Panc1 (cell line): ENCODE measurements at regions not wholly inside any gene's neighbourhood (a gene's known extent, or its start where the extent isn't known, plus 50 kb on each side); places are given as distances from the start of the nearest gene placed in this dataset.

ENCODE experiments used
- ATAC-seq: fragments of 200-7000 bp; cut with Tn5 transposase; 2 replicates; pipeline ENCODE4 v1.9.1; 2020; ENCODE audit warnings: mild to moderate bottlenecking, moderate library complexity
- BruUV-seq: library from RNA; stranded (reverse); fragments of 400-500 nt; replicated peaks from 2 replicates; lab custom pipeline; 2021; lab: Mats Ljungman, UMichigan
- CTCF ChIA-PET: fragments of 300-600 bp; sonication (Branson Sonifier 250); formaldehyde crosslinking; loops from one replicate; lab custom pipeline; 2022; ENCODE audit warnings: antibody characterized with exemption; lab: Charles Lee
- POLR2A ChIA-PET: fragments of 300-600 bp; sonication (Branson Sonifier 250); formaldehyde crosslinking; loops from one replicate; lab custom pipeline; 2022; ENCODE audit warnings: antibody characterized with exemption; lab: Charles Lee
- DNase-seq: peaks from one replicate; pipeline ENCODE4 v3.0.0-alpha.2; 2010; ENCODE audit warnings: low read depth, low spot score
- H3K27ac ChIP-seq: 2 replicates; pipeline ENCODE4 v1.5.1; 2011; ENCODE audit warnings: mild to moderate bottlenecking, low read length, inconsistent platforms
- H3K27me3 ChIP-seq: fragments of 200-500 bp; sonication (Bioruptor generic); 2 replicates; pipeline ENCODE4 v1.6.0; 2014; ENCODE audit warnings: low read length, inconsistent platforms; ENCODE audit not compliant: control insufficient read depth, insufficient read depth
- H3K36me3 ChIP-seq: fragments of 200-500 bp; sonication (Bioruptor generic); 2 replicates; pipeline ENCODE4 v1.5.1; 2014; ENCODE audit warnings: inconsistent platforms, mild to moderate bottlenecking, low read length, moderate library complexity; ENCODE audit not compliant: control insufficient read depth, insufficient read depth
- H3K4me1 ChIP-seq: 2 replicates; pipeline ENCODE4 v1.5.1; 2011; ENCODE audit warnings: inconsistent platforms, mild to moderate bottlenecking, low read length, moderate library complexity; ENCODE audit not compliant: control insufficient read depth, insufficient read depth
- H3K4me3 ChIP-seq, 2 experiments: 2 replicates each; pipeline ENCODE4 v1.5.1; 2011 to 2012; ENCODE audit warnings: low read depth in 2 of 2, low read length in 2 of 2, mild to moderate bottlenecking in 2 of 2, inconsistent platforms in 1 of 2, moderate library complexity in 1 of 2
- H3K9me3 ChIP-seq: fragments of 200-500 bp; sonication (Bioruptor generic); 2 replicates; pipeline ENCODE4 v1.5.1; 2014; ENCODE audit warnings: low read depth, mild to moderate bottlenecking, inconsistent platforms, low read length, moderate library complexity; ENCODE audit not compliant: control insufficient read depth, insufficient read depth
- CTCF ChIP-seq: fragments of 450-650 bp; IDR thresholded peaks from 2 replicates; pipeline ENCODE4 v1.5.1; 2017; ENCODE audit warnings: mild to moderate bottlenecking
- POLR2AphosphoS5 ChIP-seq: IDR thresholded peaks from 2 replicates; pipeline ENCODE4 v1.6.1; 2012; ENCODE audit warnings: mild to moderate bottlenecking, low read depth, low read length, moderate library complexity
- REST ChIP-seq, 2 experiments: IDR thresholded peaks; 2 replicates each; pipeline ENCODE4 v1.6.1; 2011 to 2012; ENCODE audit warnings: low read depth in 2 of 2, control low read depth in 1 of 2, low read length in 1 of 2, mild to moderate bottlenecking in 1 of 2, moderate library complexity in 1 of 2; ENCODE audit not compliant: insufficient read depth in 1 of 2
- SIN3A ChIP-seq: IDR thresholded peaks from 2 replicates; pipeline ENCODE4 v1.6.1; 2012; ENCODE audit warnings: low read depth, mild to moderate bottlenecking, low read length, moderate library complexity, borderline replicate concordance; ENCODE audit not compliant: insufficient read depth
- TCF7L2 ChIP-seq: IDR thresholded peaks from 2 replicates; pipeline ENCODE4 v1.6.1; 2011; ENCODE audit warnings: mild to moderate bottlenecking, low read depth, low read length, inconsistent platforms
- in situ Hi-C: cut with HindIII; loops from 2 replicates; pipeline ENCODE4 v1.10.0; 2016; ENCODE audit warnings: low sequenced_read_pairs, low pct_unique_long_range_greater_than_20kb
- intact Hi-C: fragments of 100-400 bp; cut with micrococcal nuclease; formaldehyde crosslinking; loops from one replicate; pipeline ENCODE4 v1.10.0; 2022; ENCODE audit not compliant: unreplicated experiment

GRCh38 chr9:89956907-89957306 is 352.1 kb downstream of the GADD45G start:
- POLR2A ChIA-PET = no interaction called here
- BruUV-seq = no TSS peak
- no peak overlapping the region for H3K27ac ChIP-seq
- H3K4me1 ChIP-seq = no peaks in the 10 kb centered on the region
- DNase-seq (no peak), ATAC-seq (no peak)
- CTCF ChIA-PET = no interaction called here
- in situ Hi-C loops = no loop called here
- no peak overlapping the region for H3K4me3 ChIP-seq
- no peaks in the 10 kb centered on the region for H3K27me3 ChIP-seq
- no peak for TF ChIP-seq SIN3A
- TF ChIP-seq CTCF = no peak
- no peak for TF ChIP-seq POLR2AphosphoS5
- no peak for TF ChIP-seq TCF7L2
- no peak for TF ChIP-seq REST (IDR thresholded peaks at IDR 0.05; ENCODE audit: insufficient read depth in 1 of 2, low read depth in 2 of 2, low read length in 1 of 2)
- no peaks in the 10 kb centered on the region for H3K9me3 ChIP-seq
- H3K36me3 ChIP-seq = no peaks in the 10 kb centered on the region
- intact Hi-C loops = no loop called here

- in situ Hi-C loops = no loop called here
- BruUV-seq = no TSS peak
- Histone ChIP-seq H3K27ac (no peak overlapping the region), H3K27me3 (no peaks in the 10 kb centered on the region), H3K4me1 (no peaks in the 10 kb centered on the region), H3K9me3 (no peaks in the 10 kb centered on the region), H3K4me3 (no peak overlapping the region), H3K36me3 (no peaks in the 10 kb centered on the region)
- ChIA-PET POLR2A (no interaction called here), CTCF (no interaction called here)
- TF ChIP-seq TCF7L2 = no peak
- no peak for TF ChIP-seq SIN3A
- TF ChIP-seq CTCF = no peak
- TF ChIP-seq REST (IDR thresholded peaks at IDR 0.05; ENCODE audit: insufficient read depth in 1 of 2, low read depth in 2 of 2, low read length in 1 of 2) = no peak
- TF ChIP-seq POLR2AphosphoS5 = no peak
- no peak for DNase-seq
- intact Hi-C loops = no loop called here
- ATAC-seq = no peak
Observed at GRCh38 chr9:89958086-89958485, 353.3 kb downstream of the GADD45G start.
